ENCODE measurements at regions not wholly inside any gene's neighbourhood (a gene's known extent, or its start where the extent isn't known, plus 50 kb on each side); places are given as distances from the start of the nearest gene placed in this dataset.

- TF ChIP-seq POLR2A (IDR thresholded peaks at IDR 0.05; ENCODE audit: low read depth, low read length) (no peak), POLR2AphosphoS5 (IDR thresholded peaks at IDR 0.05; ENCODE audit: low read depth, low read length) (no peak), TAF1 (IDR thresholded peaks at IDR 0.05; ENCODE audit: low read depth, low read length) (no peak), PAX5 (IDR thresholded peaks at IDR 0.05; ENCODE audit: insufficient read depth, low read length, severe bottlenecking) (no peak)
Measured at GRCh38 chr3:145246291-145246690, 914.7 kb downstream of the PLOD2 start.

All from GM12891 (cell line).